ENCODE measurements at regions not wholly inside any gene's neighbourhood (a gene's known extent, or its start where the extent isn't known, plus 50 kb on each side); places are given as distances from the start of the nearest gene placed in this dataset.

DNA sequence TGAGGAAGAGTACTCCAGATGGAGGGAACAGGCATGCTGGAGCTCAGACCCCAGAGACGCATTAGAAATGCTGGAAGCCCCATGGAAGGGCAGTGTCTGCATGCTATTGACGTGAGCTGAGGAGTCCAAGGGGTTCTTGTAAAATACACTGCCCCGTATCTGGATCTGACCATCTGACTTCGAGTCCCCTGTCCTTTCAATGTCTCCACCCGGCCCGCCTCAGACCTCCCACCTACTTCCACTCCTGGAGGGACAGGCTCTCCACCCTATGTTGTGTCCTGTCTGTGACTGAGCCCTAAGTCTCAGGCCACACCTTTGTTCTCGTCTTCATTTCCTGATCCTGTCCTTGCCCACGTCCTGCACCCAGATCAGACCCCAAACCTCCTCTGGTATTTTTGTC lies 496.3 kb downstream of the CDH26 start:
- TF ChIP-seq, protein P1, sequence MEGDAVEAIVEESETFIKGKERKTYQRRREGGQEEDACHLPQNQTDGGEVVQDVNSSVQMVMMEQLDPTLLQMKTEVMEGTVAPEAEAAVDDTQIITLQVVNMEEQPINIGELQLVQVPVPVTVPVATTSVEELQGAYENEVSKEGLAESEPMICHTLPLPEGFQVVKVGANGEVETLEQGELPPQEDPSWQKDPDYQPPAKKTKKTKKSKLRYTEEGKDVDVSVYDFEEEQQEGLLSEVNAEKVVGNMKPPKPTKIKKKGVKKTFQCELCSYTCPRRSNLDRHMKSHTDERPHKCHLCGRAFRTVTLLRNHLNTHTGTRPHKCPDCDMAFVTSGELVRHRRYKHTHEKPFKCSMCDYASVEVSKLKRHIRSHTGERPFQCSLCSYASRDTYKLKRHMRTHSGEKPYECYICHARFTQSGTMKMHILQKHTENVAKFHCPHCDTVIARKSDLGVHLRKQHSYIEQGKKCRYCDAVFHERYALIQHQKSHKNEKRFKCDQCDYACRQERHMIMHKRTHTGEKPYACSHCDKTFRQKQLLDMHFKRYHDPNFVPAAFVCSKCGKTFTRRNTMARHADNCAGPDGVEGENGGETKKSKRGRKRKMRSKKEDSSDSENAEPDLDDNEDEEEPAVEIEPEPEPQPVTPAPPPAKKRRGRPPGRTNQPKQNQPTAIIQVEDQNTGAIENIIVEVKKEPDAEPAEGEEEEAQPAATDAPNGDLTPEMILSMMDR (IDR thresholded peaks at IDR 0.05; ENCODE audit: insufficient read depth, low read length), result no peak
- TF ChIP-seq, protein P2, sequence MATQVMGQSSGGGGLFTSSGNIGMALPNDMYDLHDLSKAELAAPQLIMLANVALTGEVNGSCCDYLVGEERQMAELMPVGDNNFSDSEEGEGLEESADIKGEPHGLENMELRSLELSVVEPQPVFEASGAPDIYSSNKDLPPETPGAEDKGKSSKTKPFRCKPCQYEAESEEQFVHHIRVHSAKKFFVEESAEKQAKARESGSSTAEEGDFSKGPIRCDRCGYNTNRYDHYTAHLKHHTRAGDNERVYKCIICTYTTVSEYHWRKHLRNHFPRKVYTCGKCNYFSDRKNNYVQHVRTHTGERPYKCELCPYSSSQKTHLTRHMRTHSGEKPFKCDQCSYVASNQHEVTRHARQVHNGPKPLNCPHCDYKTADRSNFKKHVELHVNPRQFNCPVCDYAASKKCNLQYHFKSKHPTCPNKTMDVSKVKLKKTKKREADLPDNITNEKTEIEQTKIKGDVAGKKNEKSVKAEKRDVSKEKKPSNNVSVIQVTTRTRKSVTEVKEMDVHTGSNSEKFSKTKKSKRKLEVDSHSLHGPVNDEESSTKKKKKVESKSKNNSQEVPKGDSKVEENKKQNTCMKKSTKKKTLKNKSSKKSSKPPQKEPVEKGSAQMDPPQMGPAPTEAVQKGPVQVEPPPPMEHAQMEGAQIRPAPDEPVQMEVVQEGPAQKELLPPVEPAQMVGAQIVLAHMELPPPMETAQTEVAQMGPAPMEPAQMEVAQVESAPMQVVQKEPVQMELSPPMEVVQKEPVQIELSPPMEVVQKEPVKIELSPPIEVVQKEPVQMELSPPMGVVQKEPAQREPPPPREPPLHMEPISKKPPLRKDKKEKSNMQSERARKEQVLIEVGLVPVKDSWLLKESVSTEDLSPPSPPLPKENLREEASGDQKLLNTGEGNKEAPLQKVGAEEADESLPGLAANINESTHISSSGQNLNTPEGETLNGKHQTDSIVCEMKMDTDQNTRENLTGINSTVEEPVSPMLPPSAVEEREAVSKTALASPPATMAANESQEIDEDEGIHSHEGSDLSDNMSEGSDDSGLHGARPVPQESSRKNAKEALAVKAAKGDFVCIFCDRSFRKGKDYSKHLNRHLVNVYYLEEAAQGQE (IDR thresholded peaks at IDR 0.05; ENCODE audit: insufficient replicate concordance, low read depth), result no peak
- TF ChIP-seq POLR2AphosphoS5 (IDR thresholded peaks at IDR 0.05; ENCODE audit: low read depth) (no peak), GABPA (IDR thresholded peaks at IDR 0.05; ENCODE audit: low read depth) (no peak)

Data from HL-60 (cell line).